T-cell (primary cell): ENCODE measurements at regions not wholly inside any gene's neighbourhood (a gene's known extent, or its start where the extent isn't known, plus 50 kb on each side); places are given as distances from the start of the nearest gene placed in this dataset.

ENCODE experiments used
- ATAC-seq, 4 experiments: fragments of 200-7000 bp in 3 of 4; fragments of 150-1000 bp in 1 of 4; cut with Tn5 transposase; replicated peaks in 1 of 4; 1 replicate in 3 of 4; 2 replicates in 1 of 4; pipeline ENCODE4 v1.10.0; 2021; ENCODE audit warnings: moderate library complexity in 3 of 4, mild to moderate bottlenecking in 2 of 4, moderate number of reproducible peaks in 1 of 4
- CTCF ChIA-PET, 2 donors: fragments of 300-600 bp; sonication (Branson Sonifier 250); formaldehyde crosslinking; loops; one replicate each; lab custom pipeline; 2022; ENCODE audit warnings: antibody characterized with exemption in 2 of 2; lab: Charles Lee
- POLR2A ChIA-PET, 2 donors: fragments of 300-600 bp; sonication (Branson Sonifier 250); formaldehyde crosslinking; loops; one replicate each; lab custom pipeline; 2022; ENCODE audit warnings: antibody characterized with exemption in 2 of 2; lab: Charles Lee
- DNase-seq, 35 experiments: peaks; one replicate each; pipeline versions ENCODE4 v3.0.0 to v3.0.0-alpha.2; 2013 to 2023
- H3K27ac ChIP-seq: one replicate; pipeline ENCODE4 v1.5.1; 2013; ENCODE audit warnings: low read length
- H3K27me3 ChIP-seq, 2 experiments: replicated peaks in 1 of 2; 1 replicate in 1 of 2; 2 replicates in 1 of 2; pipeline versions ENCODE4 v1.6.1 to v1.7.0; 2013; ENCODE audit warnings: low read length in 1 of 2, mixed read lengths in 1 of 2; ENCODE audit not compliant: control insufficient read depth in 2 of 2, insufficient read depth in 2 of 2; ENCODE audit errors: extremely low read depth in 1 of 2
- H3K36me3 ChIP-seq, 2 donors: 1 replicate in 1 of 2; 2 replicates in 1 of 2; pipeline versions ENCODE4 v1.6.1 to v1.7.0; 2013; ENCODE audit warnings: low read length in 1 of 2; ENCODE audit not compliant: control insufficient read depth in 2 of 2, insufficient read depth in 1 of 2; ENCODE audit errors: extremely low read depth in 1 of 2
- H3K4me1 ChIP-seq, 2 experiments: 1 replicate in 1 of 2; 2 replicates in 1 of 2; pipeline versions ENCODE4 v1.6.1 to v1.7.0; 2013; ENCODE audit warnings: low read length in 2 of 2, mixed read lengths in 1 of 2; ENCODE audit not compliant: insufficient read depth in 2 of 2, control insufficient read depth in 1 of 2; ENCODE audit errors: extremely low read depth in 1 of 2
- H3K4me3 ChIP-seq, 2 donors: 1 replicate in 1 of 2; 2 replicates in 1 of 2; pipeline versions ENCODE4 v1.5.1 to v1.7.0; 2013; ENCODE audit warnings: mild to moderate bottlenecking in 2 of 2, low read length in 1 of 2, moderate library complexity in 1 of 2; ENCODE audit not compliant: control insufficient read depth in 1 of 2; ENCODE audit errors: extremely low read depth in 1 of 2
- H3K9me3 ChIP-seq: 2 replicates; pipeline ENCODE4 v1.7.0; 2013
- H3K27ac Mint-ChIP-seq, 2 donors: one replicate each; pipeline ENCODE4 v1.8.0; 2020 to 2021; ENCODE audit warnings: mild to moderate bottlenecking in 2 of 2, mixed read lengths in 2 of 2
- H3K27me3 Mint-ChIP-seq, 2 donors: one replicate each; pipeline ENCODE4 v1.8.0; 2021 to 2022; ENCODE audit warnings: mixed read lengths in 2 of 2
- H3K36me3 Mint-ChIP-seq: one replicate; pipeline ENCODE4 v1.8.0; 2021; ENCODE audit warnings: mixed read lengths
- H3K4me1 Mint-ChIP-seq, 3 donors: one replicate each; pipeline ENCODE4 v1.8.0; 2020 to 2022; ENCODE audit warnings: mixed read lengths in 3 of 3, mild to moderate bottlenecking in 1 of 3
- H3K4me3 Mint-ChIP-seq, 3 donors: one replicate each; pipeline ENCODE4 v1.8.0; 2020 to 2022; ENCODE audit warnings: mild to moderate bottlenecking in 3 of 3, mixed read lengths in 3 of 3, moderate library complexity in 3 of 3
- H3K9me3 Mint-ChIP-seq, 3 donors: one replicate each; pipeline ENCODE4 v1.8.0; 2020 to 2022; ENCODE audit warnings: mixed read lengths in 3 of 3
- WGBS: methylation state at CpG from one replicate; pipeline ENCODE4 v1.1.5; 2013; ENCODE audit warnings: missing lambda C conversion rate; ENCODE audit not compliant: insufficient coverage; 5-methylcytosine and 5-hydroxymethylcytosine counted together

- WGBS: no CpG with 5 or more reads among the region's 6 CpGs
- H3K9me3 Mint-ChIP-seq: peaks cover 0 to 8% (median 2%) of the 10 kb centered on the region in 3 donors
- DNase-seq: no peak
- CTCF ChIA-PET: no interaction called here
- no peak overlapping the region for H3K4me3 Mint-ChIP-seq
- H3K4me1 ChIP-seq: no peaks in the 10 kb centered on the region
- H3K9me3 ChIP-seq: no peaks in the 10 kb centered on the region
- H3K27ac ChIP-seq: no peak overlapping the region
- no peaks in the 10 kb centered on the region for H3K4me1 Mint-ChIP-seq
- no peaks in the 10 kb centered on the region for H3K36me3 ChIP-seq
- ATAC-seq: no peak
- H3K27me3 Mint-ChIP-seq: peaks cover 7 to 14% of the 10 kb centered on the region in 2 donors
- POLR2A ChIA-PET: no interaction called here
- H3K36me3 Mint-ChIP-seq: no peaks in the 10 kb centered on the region
- no peak overlapping the region for H3K27ac Mint-ChIP-seq
- peaks cover 0 to 8% of the 10 kb centered on the region in 2 experiments for H3K27me3 ChIP-seq
- no peak overlapping the region for H3K4me3 ChIP-seq
These were observed 572.9 kb upstream of the PFKP start for GRCh38 chr10:2494399-2494798.

DNA sequence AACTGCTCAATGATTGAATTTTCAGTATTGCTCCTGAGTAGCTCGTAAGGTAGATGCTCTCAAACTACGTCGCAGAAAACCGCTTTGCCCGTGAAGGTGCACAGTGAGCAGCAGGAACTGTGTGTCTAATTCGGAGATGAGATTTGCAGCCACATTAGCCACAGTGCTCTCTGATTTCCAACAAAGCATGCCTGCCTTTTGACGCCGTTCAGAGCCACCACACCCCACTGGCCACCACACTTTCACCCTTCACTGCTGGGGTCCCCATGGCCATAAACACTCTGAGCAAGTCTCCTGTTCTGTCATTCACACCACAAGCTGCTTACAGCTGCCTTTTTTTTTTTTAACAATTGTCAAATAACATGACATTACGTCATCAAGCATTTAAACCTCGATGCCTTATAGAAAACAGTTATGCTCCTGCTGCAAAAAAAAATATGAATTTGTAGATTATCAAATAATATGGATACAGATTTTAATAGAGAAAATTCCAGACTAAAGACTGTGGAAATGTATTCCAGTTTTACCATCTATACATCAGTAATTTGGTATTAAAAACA is 578.8 kb upstream of the PFKP start:
- H3K36me3 ChIP-seq: no peaks in the 10 kb centered on the region
- Mint-ChIP-seq H3K36me3 (no peaks in the 10 kb centered on the region), H3K9me3 (no peaks in the 10 kb centered on the region), H3K27me3 (peaks cover 3 to 6% of the 10 kb centered on the region in 2 donors), H3K27ac (no peak overlapping the region), H3K4me3 (no peak overlapping the region), H3K4me1 (no peaks in the 10 kb centered on the region)
- 88% methylated on average over 8 of the region's 10 CpGs for WGBS
- CTCF ChIA-PET: no interaction called here
- no peaks in the 10 kb centered on the region for H3K27me3 ChIP-seq
- no peak for DNase-seq
- POLR2A ChIA-PET: no interaction called here
- no peaks in the 10 kb centered on the region for H3K9me3 ChIP-seq
- H3K27ac ChIP-seq: no peak overlapping the region
- ATAC-seq: no peak
- no peaks in the 10 kb centered on the region for H3K4me1 ChIP-seq
- no peak overlapping the region for H3K4me3 ChIP-seq

- CTCF ChIA-PET: no interaction called here
- ATAC-seq: no peak
These were observed 579.4 kb upstream of the PFKP start for GRCh38 chr10:2487921-2488320.

GRCh38 chr10:2478656-2479055 is 588.7 kb upstream of the PFKP start:
- Histone ChIP-seq H3K4me3 (no peak overlapping the region), H3K27ac (no peak overlapping the region), H3K36me3 (no peaks in the 10 kb centered on the region), H3K4me1 (no peaks in the 10 kb centered on the region), H3K9me3 (no peaks in the 10 kb centered on the region), H3K27me3 (no peaks in the 10 kb centered on the region)
- ChIA-PET CTCF (no interaction called here), POLR2A (no interaction called here)
- no CpG with 5 or more reads among the region's 2 CpGs for WGBS
- no peak for ATAC-seq
- peaks cover 2 to 7% (median 3%) of the 10 kb centered on the region in 3 donors for H3K9me3 Mint-ChIP-seq
- H3K4me1 Mint-ChIP-seq: no peaks in the 10 kb centered on the region
- H3K27me3 Mint-ChIP-seq: peaks cover 0 to 7% of the 10 kb centered on the region in 2 donors
- H3K27ac Mint-ChIP-seq: no peak overlapping the region
- no peak for DNase-seq
- no peak overlapping the region for H3K4me3 Mint-ChIP-seq
- no peaks in the 10 kb centered on the region for H3K36me3 Mint-ChIP-seq

More at GRCh38 chr10:2487921-2488320, 579.4 kb upstream of the PFKP start:
- no peaks in the 10 kb centered on the region for H3K9me3 ChIP-seq
- peaks cover under 1 to 4% of the 10 kb centered on the region in 2 donors for H3K27me3 Mint-ChIP-seq
- no peaks in the 10 kb centered on the region for H3K36me3 Mint-ChIP-seq
- H3K4me1 ChIP-seq: no peaks in the 10 kb centered on the region
- no peaks in the 10 kb centered on the region for H3K27me3 ChIP-seq
- no peak overlapping the region for H3K27ac Mint-ChIP-seq
- no CpG with 5 or more reads among the region's 5 CpGs for WGBS
- H3K4me3 Mint-ChIP-seq: no peak overlapping the region
- no peak for DNase-seq
- H3K4me3 ChIP-seq: no peak overlapping the region
- H3K9me3 Mint-ChIP-seq: no peaks in the 10 kb centered on the region
- no peaks in the 10 kb centered on the region for H3K36me3 ChIP-seq
- no peaks in the 10 kb centered on the region for H3K4me1 Mint-ChIP-seq
- H3K27ac ChIP-seq: no peak overlapping the region
- POLR2A ChIA-PET: no interaction called here

GRCh38 chr10:2476812-2477553 is 590.4 kb upstream of the PFKP start:
- DNase-seq (no peak), ATAC-seq (no peak)
- Histone ChIP-seq H3K36me3 (no peaks in the 10 kb centered on the region), H3K4me1 (no peaks in the 10 kb centered on the region), H3K27ac (no peak overlapping the region), H3K4me3 (no peak overlapping the region), H3K27me3 (no peaks in the 10 kb centered on the region), H3K9me3 (no peaks in the 10 kb centered on the region)
- WGBS: 78% methylated on average over 6 of the region's 9 CpGs
- Mint-ChIP-seq H3K27ac (no peak overlapping the region), H3K36me3 (no peaks in the 10 kb centered on the region), H3K27me3 (peaks cover 0 to 6% of the 10 kb centered on the region in 2 donors), H3K4me3 (no peak overlapping the region), H3K4me1 (no peaks in the 10 kb centered on the region), H3K9me3 (peaks cover 3 to 12% (median 4%) of the 10 kb centered on the region in 3 donors)
- POLR2A ChIA-PET: no interaction called here
- CTCF ChIA-PET: no interaction called here

DNA sequence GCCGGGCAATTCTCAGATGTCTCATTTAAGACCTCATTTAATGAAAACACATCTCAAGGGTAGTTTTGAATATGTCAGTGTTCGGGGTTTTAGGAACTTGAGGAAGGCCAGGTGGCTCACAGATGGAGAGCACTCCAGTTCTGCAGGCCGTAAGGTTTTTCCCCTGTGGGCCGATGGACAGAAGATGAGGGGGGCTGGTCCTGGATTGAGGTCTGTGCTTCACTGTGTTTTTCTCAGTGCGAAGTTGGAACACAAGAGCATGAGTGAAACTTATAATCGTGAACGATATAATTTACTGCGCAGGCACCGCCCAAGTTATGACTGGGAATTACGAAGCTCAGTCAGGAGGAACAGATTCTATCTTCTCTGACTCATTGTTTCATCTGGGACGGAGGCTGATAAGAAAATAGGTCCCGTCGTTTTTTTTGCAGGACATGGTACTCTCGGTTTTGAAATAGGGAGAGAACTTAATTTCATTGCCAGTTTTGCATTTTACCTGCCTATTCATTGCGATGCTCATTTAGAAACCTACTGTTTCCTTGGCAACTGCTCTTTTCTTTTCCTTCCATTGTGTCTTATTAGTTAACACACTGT is 591.0 kb upstream of the PFKP start:
- CTCF ChIA-PET: interaction anchor here in 1 of 2 donors (0.6 kb wide), 1 partner anchor 19 kb away, joined by 5 read pairs; no protein-coding TSS in a partner anchor
- H3K4me1 Mint-ChIP-seq: no peaks in the 10 kb centered on the region
- no peak overlapping the region for H3K4me3 Mint-ChIP-seq
- POLR2A ChIA-PET: no interaction called here
- ATAC-seq: no peak
- no peak overlapping the region for H3K27ac Mint-ChIP-seq
- Histone ChIP-seq H3K27me3 (no peaks in the 10 kb centered on the region), H3K9me3 (no peaks in the 10 kb centered on the region), H3K27ac (no peak overlapping the region), H3K36me3 (no peaks in the 10 kb centered on the region), H3K4me3 (no peak overlapping the region), H3K4me1 (no peaks in the 10 kb centered on the region)
- 75% methylated on average over 10 of the region's 15 CpGs for WGBS
- H3K27me3 Mint-ChIP-seq: peaks cover 0 to 8% of the 10 kb centered on the region in 2 donors
- DNase-seq: no peak
- peaks cover 3 to 12% (median 4%) of the 10 kb centered on the region in 3 donors for H3K9me3 Mint-ChIP-seq
- no peaks in the 10 kb centered on the region for H3K36me3 Mint-ChIP-seq
